Liver (tissue), 8 donors: ENCODE measurements at regions not wholly inside any gene's neighbourhood (a gene's known extent, or its start where the extent isn't known, plus 50 kb on each side); places are given as distances from the start of the nearest gene placed in this dataset.

Experiments used
- DNase-seq: peaks from one replicate; pipeline ENCODE4 v3.0.0-alpha.2; 2017; ENCODE audit warnings: low spot score
- H3K27ac ChIP-seq, 2 donors: one replicate each; pipeline ENCODE4 v1.7.0; 2013; ENCODE audit warnings: inconsistent platforms in 2 of 2, low read length in 2 of 2, control low read depth in 1 of 2, low read depth in 1 of 2, mild to moderate bottlenecking in 1 of 2
- H3K27me3 ChIP-seq, 4 donors: one replicate each; pipeline versions ENCODE4 v1.6.1 to v1.7.0; 2013; ENCODE audit warnings: low read length in 3 of 4, inconsistent platforms in 1 of 4, mild to moderate bottlenecking in 1 of 4, moderate library complexity in 1 of 4; ENCODE audit not compliant: control insufficient read depth in 4 of 4, insufficient read depth in 4 of 4
- H3K36me3 ChIP-seq, 4 donors: one replicate each; pipeline versions ENCODE4 v1.6.1 to v1.7.0; 2013; ENCODE audit warnings: low read length in 3 of 4, mild to moderate bottlenecking in 3 of 4, low read depth in 1 of 4, moderate library complexity in 1 of 4; ENCODE audit not compliant: control insufficient read depth in 4 of 4, insufficient read depth in 3 of 4
- H3K4me1 ChIP-seq, 4 donors: one replicate each; pipeline versions ENCODE4 v1.6.1 to v1.7.0; 2013; ENCODE audit warnings: low read length in 3 of 4, mild to moderate bottlenecking in 3 of 4, moderate library complexity in 1 of 4; ENCODE audit not compliant: control insufficient read depth in 4 of 4, insufficient read depth in 4 of 4
- H3K4me3 ChIP-seq, 3 donors: one replicate each; pipeline versions ENCODE4 v1.6.1 to v1.7.0; 2013; ENCODE audit warnings: low read length in 3 of 3, control low read depth in 1 of 3, low read depth in 1 of 3, mild to moderate bottlenecking in 1 of 3
- H3K9ac ChIP-seq, 2 donors: one replicate each; pipeline ENCODE4 v1.7.0; 2013; ENCODE audit warnings: low read length in 2 of 2, mild to moderate bottlenecking in 2 of 2, moderate library complexity in 2 of 2, control low read depth in 1 of 2, low read depth in 1 of 2
- H3K9me3 ChIP-seq, 4 donors: one replicate each; pipeline versions ENCODE4 v1.6.1 to v1.7.0; 2013; ENCODE audit warnings: low read length in 3 of 4; ENCODE audit not compliant: control insufficient read depth in 4 of 4
- EGR1 ChIP-seq, 2 donors: IDR thresholded peaks; 2 replicates each; pipeline ENCODE4 v1.6.1; 2016 to 2018; ENCODE audit warnings: antibody characterized with exemption in 2 of 2, low read depth in 2 of 2
- FOXA1 ChIP-seq: IDR thresholded peaks from 2 replicates; pipeline ENCODE4 v1.6.1; 2016; ENCODE audit warnings: antibody characterized with exemption
- FOXA2 ChIP-seq: IDR thresholded peaks from 2 replicates; pipeline ENCODE4 v1.6.1; 2016; ENCODE audit warnings: antibody characterized with exemption
- GABPA ChIP-seq, 2 donors: IDR thresholded peaks in 1 of 2; conservative IDR thresholded peaks in 1 of 2; 2 replicates each; pipeline ENCODE4 v1.6.1; 2016; ENCODE audit warnings: antibody characterized with exemption in 2 of 2, mild to moderate bottlenecking in 1 of 2, moderate library complexity in 1 of 2
- HNF4A ChIP-seq, 2 donors: conservative IDR thresholded peaks; 2 replicates each; pipeline ENCODE4 v1.6.1; 2016; ENCODE audit warnings: antibody characterized with exemption in 2 of 2, mild to moderate bottlenecking in 2 of 2
- JUND ChIP-seq, 2 donors: IDR thresholded peaks; 2 replicates each; pipeline ENCODE4 v1.6.1; 2016; ENCODE audit warnings: antibody characterized with exemption in 2 of 2
- MAX ChIP-seq: IDR thresholded peaks from 2 replicates; pipeline ENCODE4 v1.6.1; 2016; ENCODE audit warnings: antibody characterized with exemption
- RAD21 ChIP-seq, 2 donors: IDR thresholded peaks; 2 replicates each; pipeline ENCODE4 v1.6.1; 2016; ENCODE audit warnings: antibody characterized with exemption in 2 of 2, mild to moderate bottlenecking in 2 of 2
- SP1 ChIP-seq: IDR thresholded peaks from 2 replicates; pipeline ENCODE4 v1.6.1; 2018; ENCODE audit warnings: antibody characterized with exemption, mild to moderate bottlenecking
- TAF1 ChIP-seq: conservative IDR thresholded peaks from 2 replicates; pipeline ENCODE4 v1.6.1; 2016; ENCODE audit warnings: antibody characterized with exemption, mild to moderate bottlenecking
- YY1 ChIP-seq: IDR thresholded peaks from 2 replicates; pipeline ENCODE4 v1.6.1; 2016; ENCODE audit warnings: antibody characterized with exemption, mild to moderate bottlenecking
- WGBS: extraction: QIAGEN DNeasy Blood & Tissue Kit; methylation state at CpG from one replicate; pipeline ENCODE4 v1.1.7; 2013; 5-methylcytosine and 5-hydroxymethylcytosine counted together
- TF ChIP-seq, protein P1 (sequence below): fragments of 150-350 bp; IDR thresholded peaks from 2 replicates; pipeline ENCODE4 v1.5.1; 2017; ENCODE audit warnings: improper control_type of control experiment, low read depth, low read length; ENCODE audit not compliant: missing input control
- TF ChIP-seq, protein P2 (sequence below): IDR thresholded peaks from 2 replicates; pipeline ENCODE4 v1.6.1; 2016; ENCODE audit warnings: antibody characterized with exemption
- TF ChIP-seq, protein P3 (sequence below): IDR thresholded peaks from 2 replicates; pipeline ENCODE4 v1.6.1; 2016; ENCODE audit warnings: antibody characterized with exemption
- donor health status: healthy.
- donor health status: healthy.
- donor health status: healthy.
- donor health status: healthy.
- donor health status: healthy.

- Histone ChIP-seq H3K4me3 (no peak overlapping the region), H3K36me3 (no peaks in the 10 kb centered on the region), H3K27me3 (no peaks in the 10 kb centered on the region), H3K9me3 (peaks cover 0 to 8% (median 0%) of the 10 kb centered on the region in 4 donors), H3K4me1 (no peaks in the 10 kb centered on the region), H3K27ac (no peak overlapping the region), H3K9ac (no peak overlapping the region)
- TF ChIP-seq TAF1 (no peak), SP1 (no peak), FOXA2 (no peak), RAD21 (IDR thresholded peaks at IDR 0.05) (no peak), YY1 (no peak), EGR1 (IDR thresholded peaks at IDR 0.05; ENCODE audit: low read depth in 2 of 2) (no peak), MAX (no peak), GABPA (IDR thresholded peaks at IDR 0.05 in 1 of 2, conservative IDR thresholded peaks at IDR 0.05 in 1 of 2) (no peak), FOXA1 (no peak), JUND (IDR thresholded peaks at IDR 0.05) (no peak)
- TF ChIP-seq, protein P1, sequence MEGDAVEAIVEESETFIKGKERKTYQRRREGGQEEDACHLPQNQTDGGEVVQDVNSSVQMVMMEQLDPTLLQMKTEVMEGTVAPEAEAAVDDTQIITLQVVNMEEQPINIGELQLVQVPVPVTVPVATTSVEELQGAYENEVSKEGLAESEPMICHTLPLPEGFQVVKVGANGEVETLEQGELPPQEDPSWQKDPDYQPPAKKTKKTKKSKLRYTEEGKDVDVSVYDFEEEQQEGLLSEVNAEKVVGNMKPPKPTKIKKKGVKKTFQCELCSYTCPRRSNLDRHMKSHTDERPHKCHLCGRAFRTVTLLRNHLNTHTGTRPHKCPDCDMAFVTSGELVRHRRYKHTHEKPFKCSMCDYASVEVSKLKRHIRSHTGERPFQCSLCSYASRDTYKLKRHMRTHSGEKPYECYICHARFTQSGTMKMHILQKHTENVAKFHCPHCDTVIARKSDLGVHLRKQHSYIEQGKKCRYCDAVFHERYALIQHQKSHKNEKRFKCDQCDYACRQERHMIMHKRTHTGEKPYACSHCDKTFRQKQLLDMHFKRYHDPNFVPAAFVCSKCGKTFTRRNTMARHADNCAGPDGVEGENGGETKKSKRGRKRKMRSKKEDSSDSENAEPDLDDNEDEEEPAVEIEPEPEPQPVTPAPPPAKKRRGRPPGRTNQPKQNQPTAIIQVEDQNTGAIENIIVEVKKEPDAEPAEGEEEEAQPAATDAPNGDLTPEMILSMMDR, result no peak
- TF ChIP-seq, protein P2, sequence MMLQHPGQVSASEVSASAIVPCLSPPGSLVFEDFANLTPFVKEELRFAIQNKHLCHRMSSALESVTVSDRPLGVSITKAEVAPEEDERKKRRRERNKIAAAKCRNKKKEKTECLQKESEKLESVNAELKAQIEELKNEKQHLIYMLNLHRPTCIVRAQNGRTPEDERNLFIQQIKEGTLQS, result no peak
- TF ChIP-seq, protein P3, sequence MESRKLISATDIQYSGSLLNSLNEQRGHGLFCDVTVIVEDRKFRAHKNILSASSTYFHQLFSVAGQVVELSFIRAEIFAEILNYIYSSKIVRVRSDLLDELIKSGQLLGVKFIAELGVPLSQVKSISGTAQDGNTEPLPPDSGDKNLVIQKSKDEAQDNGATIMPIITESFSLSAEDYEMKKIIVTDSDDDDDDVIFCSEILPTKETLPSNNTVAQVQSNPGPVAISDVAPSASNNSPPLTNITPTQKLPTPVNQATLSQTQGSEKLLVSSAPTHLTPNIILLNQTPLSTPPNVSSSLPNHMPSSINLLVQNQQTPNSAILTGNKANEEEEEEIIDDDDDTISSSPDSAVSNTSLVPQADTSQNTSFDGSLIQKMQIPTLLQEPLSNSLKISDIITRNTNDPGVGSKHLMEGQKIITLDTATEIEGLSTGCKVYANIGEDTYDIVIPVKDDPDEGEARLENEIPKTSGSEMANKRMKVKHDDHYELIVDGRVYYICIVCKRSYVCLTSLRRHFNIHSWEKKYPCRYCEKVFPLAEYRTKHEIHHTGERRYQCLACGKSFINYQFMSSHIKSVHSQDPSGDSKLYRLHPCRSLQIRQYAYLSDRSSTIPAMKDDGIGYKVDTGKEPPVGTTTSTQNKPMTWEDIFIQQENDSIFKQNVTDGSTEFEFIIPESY, result no peak
- DNase-seq, result no peak
- 93% methylated on average over 2 of the region's 2 CpGs for WGBS
These were observed 471.4 kb downstream of the FSCB start for GRCh38 chr14:44035707-44036106.

GRCh38 chr14:44030831-44031383 lies 476.2 kb downstream of the FSCB start:
- Histone ChIP-seq H3K27ac (no peak overlapping the region), H3K36me3 (no peaks in the 10 kb centered on the region), H3K27me3 (no peaks in the 10 kb centered on the region), H3K4me3 (no peak overlapping the region), H3K4me1 (no peaks in the 10 kb centered on the region), H3K9ac (no peak overlapping the region), H3K9me3 (no peaks in the 10 kb centered on the region)
- TF ChIP-seq YY1 (no peak), FOXA2 (no peak)
- WGBS, result 68% methylated on average over 4 of the region's 4 CpGs
- DNase-seq, result no peak

DNA sequence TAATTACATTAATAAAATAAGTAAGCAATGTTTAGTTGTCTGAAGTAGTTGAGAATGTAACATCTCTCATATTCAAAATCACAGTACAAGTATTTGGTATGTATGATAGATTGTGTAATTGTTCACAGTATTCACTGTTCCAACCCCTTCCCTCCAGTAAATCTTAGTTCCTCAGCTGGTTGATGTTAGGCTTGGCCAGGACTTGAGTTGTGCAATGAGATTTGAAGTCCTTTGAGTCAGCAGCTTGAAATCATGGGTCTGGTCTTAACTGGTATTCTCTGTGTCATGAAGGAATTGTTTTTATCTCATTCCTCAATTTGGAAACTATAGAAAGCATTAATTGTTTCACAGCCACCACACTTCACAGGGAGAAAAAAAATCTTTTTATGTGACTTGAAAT lies 477.1 kb downstream of the FSCB start:
- H3K9ac ChIP-seq, result no peak overlapping the region
- no peaks in the 10 kb centered on the region for H3K36me3 ChIP-seq
- H3K27me3 ChIP-seq, result no peaks in the 10 kb centered on the region
- no peak overlapping the region for H3K4me3 ChIP-seq
- H3K4me1 ChIP-seq, result no peaks in the 10 kb centered on the region
- DNase-seq, result no peak
- no peaks in the 10 kb centered on the region for H3K9me3 ChIP-seq
- H3K27ac ChIP-seq, result no peak overlapping the region
- TF ChIP-seq MAX (no peak), RAD21 (IDR thresholded peaks at IDR 0.05) (no peak), EGR1 (IDR thresholded peaks at IDR 0.05; ENCODE audit: low read depth in 2 of 2) (no peak), JUND (IDR thresholded peaks at IDR 0.05) (no peak), GABPA (IDR thresholded peaks at IDR 0.05 in 1 of 2, conservative IDR thresholded peaks at IDR 0.05 in 1 of 2) (no peak), HNF4A (conservative IDR thresholded peaks at IDR 0.05) (no peak)
